ENCODE measurements at regions not wholly inside any gene's neighbourhood (a gene's known extent, or its start where the extent isn't known, plus 50 kb on each side); places are given as distances from the start of the nearest gene placed in this dataset.

- TF ChIP-seq, protein P1, sequence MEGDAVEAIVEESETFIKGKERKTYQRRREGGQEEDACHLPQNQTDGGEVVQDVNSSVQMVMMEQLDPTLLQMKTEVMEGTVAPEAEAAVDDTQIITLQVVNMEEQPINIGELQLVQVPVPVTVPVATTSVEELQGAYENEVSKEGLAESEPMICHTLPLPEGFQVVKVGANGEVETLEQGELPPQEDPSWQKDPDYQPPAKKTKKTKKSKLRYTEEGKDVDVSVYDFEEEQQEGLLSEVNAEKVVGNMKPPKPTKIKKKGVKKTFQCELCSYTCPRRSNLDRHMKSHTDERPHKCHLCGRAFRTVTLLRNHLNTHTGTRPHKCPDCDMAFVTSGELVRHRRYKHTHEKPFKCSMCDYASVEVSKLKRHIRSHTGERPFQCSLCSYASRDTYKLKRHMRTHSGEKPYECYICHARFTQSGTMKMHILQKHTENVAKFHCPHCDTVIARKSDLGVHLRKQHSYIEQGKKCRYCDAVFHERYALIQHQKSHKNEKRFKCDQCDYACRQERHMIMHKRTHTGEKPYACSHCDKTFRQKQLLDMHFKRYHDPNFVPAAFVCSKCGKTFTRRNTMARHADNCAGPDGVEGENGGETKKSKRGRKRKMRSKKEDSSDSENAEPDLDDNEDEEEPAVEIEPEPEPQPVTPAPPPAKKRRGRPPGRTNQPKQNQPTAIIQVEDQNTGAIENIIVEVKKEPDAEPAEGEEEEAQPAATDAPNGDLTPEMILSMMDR (conservative IDR thresholded peaks at IDR 0.05), result no peak
- TF ChIP-seq EZH2 (IDR thresholded peaks at IDR 0.05; ENCODE audit: low read depth), result no peak
These were observed 107.5 kb downstream of the DCLK3 start for GRCh38 chr3:36656873-36657272.
